BLaER1 (cell line): ENCODE measurements at regions not wholly inside any gene's neighbourhood (a gene's known extent, or its start where the extent isn't known, plus 50 kb on each side); places are given as distances from the start of the nearest gene placed in this dataset.
"Not testable (repeated sequence)": the region's sequence is repeated elsewhere in the genome, so short reads cannot be mapped to it uniquely, and the experiment has no call there.

Experiments used
- H3K27ac ChIP-seq: shearing (Covaris generic); formaldehyde crosslinking; 2 replicates; pipeline ENCODE4 v1.8.1; 2022
- H3K27me3 ChIP-seq: shearing (Covaris generic); formaldehyde crosslinking; 2 replicates; pipeline ENCODE4 v1.8.1; 2022
- H3K36me3 ChIP-seq: shearing (Covaris generic); formaldehyde crosslinking; 2 replicates; pipeline ENCODE4 v1.8.1; 2022
- H3K4me1 ChIP-seq: shearing (Covaris generic); formaldehyde crosslinking; 2 replicates; pipeline ENCODE4 v1.8.1; 2022
- H3K4me2 ChIP-seq: shearing (Covaris generic); formaldehyde crosslinking; 2 replicates; pipeline ENCODE4 v1.8.1; 2022
- H3K4me3 ChIP-seq: shearing (Covaris generic); formaldehyde crosslinking; 2 replicates; pipeline ENCODE4 v1.8.1; 2022
- H3K9ac ChIP-seq: shearing (Covaris generic); formaldehyde crosslinking; 2 replicates; pipeline ENCODE4 v1.8.1; 2022
- H3K9me3 ChIP-seq: shearing (Covaris generic); formaldehyde crosslinking; 2 replicates; pipeline ENCODE4 v1.8.1; 2022
- H4K20me1 ChIP-seq: shearing (Covaris generic); formaldehyde crosslinking; 2 replicates; pipeline ENCODE4 v1.8.1; 2022
- Cebpa-rat ChIP-seq: shearing (Covaris generic); IDR thresholded peaks from 2 replicates; pipeline ENCODE4 v1.8.1; 2022

- not testable (repeated sequence) for H3K27ac ChIP-seq, H3K4me3 ChIP-seq, H3K4me2 ChIP-seq, H3K36me3 ChIP-seq, H3K4me1 ChIP-seq, H3K9me3 ChIP-seq, H4K20me1 ChIP-seq, H3K9ac ChIP-seq, H3K27me3 ChIP-seq
Measured at GRCh38 chr7:35945621-35946020, 144.8 kb downstream of the SEPTIN7 start.

DNA sequence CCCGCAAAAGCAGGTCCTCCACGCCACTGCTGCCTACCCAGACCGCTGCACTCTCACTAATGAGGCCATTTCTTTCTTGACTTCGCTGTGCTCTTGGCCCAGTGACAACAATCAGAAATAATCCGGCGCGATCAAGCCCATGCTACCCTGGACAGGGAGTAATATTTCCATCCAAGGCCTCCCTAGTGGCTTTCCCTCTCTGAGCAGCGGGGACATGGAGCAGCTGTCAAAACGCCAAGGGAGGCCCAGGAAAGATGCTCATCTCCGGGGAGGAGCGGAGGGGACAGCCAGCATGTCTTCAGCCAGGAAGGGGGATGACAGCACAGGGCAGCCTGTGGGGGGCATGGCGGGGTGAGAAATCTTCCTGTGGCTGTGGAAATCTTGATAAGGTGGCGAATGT lies 154.9 kb downstream of the SEPTIN7 start:
- not testable (repeated sequence) for H3K27ac ChIP-seq, H3K4me1 ChIP-seq, H3K27me3 ChIP-seq, H4K20me1 ChIP-seq, H3K9me3 ChIP-seq, H3K4me2 ChIP-seq, H3K36me3 ChIP-seq, H3K9ac ChIP-seq, H3K4me3 ChIP-seq

DNA sequence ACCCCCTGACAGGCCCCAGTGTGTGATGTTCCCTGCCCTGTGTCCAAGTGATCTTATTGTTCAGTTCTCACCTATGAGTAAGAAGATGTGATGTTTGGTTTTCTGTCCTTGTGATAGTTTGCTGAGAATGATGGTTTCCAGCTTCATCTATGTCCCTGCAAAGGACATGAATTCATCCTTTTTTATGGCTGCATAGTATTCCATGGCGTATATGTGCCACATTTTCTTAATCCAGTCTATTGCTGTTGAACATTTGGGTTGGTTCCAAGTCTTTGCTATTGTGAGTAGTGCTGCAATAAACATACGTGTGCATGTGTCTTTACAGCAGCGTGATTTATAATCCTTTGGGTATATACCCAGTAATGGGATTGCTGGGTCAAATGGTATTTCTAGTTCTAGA lies 156.1 kb downstream of the SEPTIN7 start:
- not testable (repeated sequence) for H3K4me2 ChIP-seq, H3K4me3 ChIP-seq, H3K9ac ChIP-seq, H4K20me1 ChIP-seq, H3K27me3 ChIP-seq, H3K36me3 ChIP-seq, H3K27ac ChIP-seq, H3K9me3 ChIP-seq, H3K4me1 ChIP-seq

DNA sequence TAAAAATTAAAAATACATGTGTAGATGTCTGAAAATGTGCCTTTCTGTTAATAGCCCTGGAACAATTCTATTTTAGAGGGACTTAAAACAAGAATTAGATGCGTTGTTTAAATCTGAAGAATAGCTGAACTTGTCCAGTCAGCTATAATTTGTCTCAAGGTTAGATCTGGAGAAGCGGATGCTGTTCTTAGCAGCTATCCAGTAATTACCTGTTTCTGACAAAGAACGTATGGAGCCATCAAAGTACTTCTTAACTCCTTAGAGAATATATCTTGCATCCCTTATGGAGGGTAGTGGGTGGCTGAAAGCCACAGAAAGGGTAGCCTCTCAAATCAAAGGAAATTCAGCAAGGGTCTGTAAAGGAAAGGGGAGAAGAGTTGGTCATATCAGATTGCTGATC lies 160.4 kb downstream of the SEPTIN7 start:
- H3K27ac ChIP-seq, H3K4me3 ChIP-seq, H3K4me1 ChIP-seq, H3K9me3 ChIP-seq, H3K9ac ChIP-seq, H3K4me2 ChIP-seq, H3K27me3 ChIP-seq, H4K20me1 ChIP-seq, H3K36me3 ChIP-seq: not testable (repeated sequence)

DNA sequence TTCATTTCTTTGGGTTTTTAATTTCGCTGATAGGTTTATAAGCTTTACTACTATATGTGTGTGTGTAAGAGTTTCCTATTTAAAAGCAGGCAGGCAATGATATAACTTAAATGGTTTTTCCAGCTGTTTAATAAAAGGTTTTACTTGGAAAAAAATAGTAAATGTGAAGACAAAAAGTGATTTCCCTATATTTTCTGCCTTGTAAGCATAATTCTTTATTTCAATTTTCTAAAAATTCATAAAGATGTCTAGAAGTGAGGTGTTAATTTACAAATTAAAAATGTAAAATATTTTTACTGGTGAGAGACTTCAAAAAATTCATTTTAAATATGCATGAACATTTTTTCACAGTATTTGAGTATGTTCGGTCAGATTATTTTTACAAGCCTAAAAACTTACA lies 161.8 kb downstream of the SEPTIN7 start:
- H3K4me2 ChIP-seq, H3K27me3 ChIP-seq, H3K27ac ChIP-seq, H3K4me1 ChIP-seq, H3K36me3 ChIP-seq, H3K9me3 ChIP-seq, H3K9ac ChIP-seq, H3K4me3 ChIP-seq, H4K20me1 ChIP-seq: not testable (repeated sequence)

DNA sequence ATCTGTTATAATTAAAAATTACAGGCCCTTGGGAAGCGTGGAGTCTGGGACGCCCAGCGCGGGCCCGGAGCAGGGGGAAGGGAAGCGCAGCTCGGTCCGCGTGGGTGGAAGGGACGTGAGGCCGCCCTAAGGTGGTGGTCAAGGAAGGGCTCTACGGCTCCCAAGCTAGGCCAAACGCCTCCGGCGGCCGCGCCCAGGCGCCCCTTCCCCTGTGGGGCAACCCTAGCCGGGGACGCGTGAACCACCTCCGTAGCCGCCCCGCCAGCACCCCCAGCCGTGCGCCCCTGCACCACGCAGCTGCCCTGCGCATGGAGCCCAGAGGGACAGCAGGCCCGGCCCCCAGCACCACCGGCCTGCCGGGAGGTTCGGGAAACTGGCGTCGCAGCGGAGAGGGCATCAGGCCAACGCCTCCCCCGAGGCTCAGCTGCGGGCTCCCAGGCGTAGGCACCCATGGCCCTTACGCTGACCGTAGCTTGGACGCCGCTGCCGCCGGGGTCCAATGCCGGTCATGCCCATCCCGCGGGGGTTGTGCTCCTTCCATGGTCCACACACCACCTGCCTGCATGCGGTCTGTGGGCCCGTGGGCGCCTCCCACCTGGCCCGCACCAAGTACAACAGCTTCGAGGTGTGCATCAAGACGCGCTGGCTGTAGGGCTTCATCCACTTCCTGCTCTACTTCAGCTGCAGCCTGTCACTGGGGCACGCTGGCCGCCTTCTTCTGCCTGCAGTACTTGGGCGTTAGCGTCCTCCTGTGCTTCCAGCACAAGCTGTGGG lies 166.7 kb downstream of the SEPTIN7 start:
- no peak for TF ChIP-seq Cebpa-rat

GRCh38 chr7:35968140-35968940 lies 167.5 kb downstream of the SEPTIN7 start:
- H3K9ac ChIP-seq: no peak overlapping the region
- H3K9me3 ChIP-seq: peaks cover 17% of the 10 kb centered on the region; the same call in 1 of the 2 replicates
- no peaks in the 10 kb centered on the region for H4K20me1 ChIP-seq
- H3K4me3 ChIP-seq: no peak overlapping the region
- no peak overlapping the region for H3K27ac ChIP-seq
- H3K27me3 ChIP-seq: peaks cover 15% of the 10 kb centered on the region
- TF ChIP-seq Cebpa-rat: no peak
- H3K4me1 ChIP-seq: no peaks in the 10 kb centered on the region
- H3K36me3 ChIP-seq: no peaks in the 10 kb centered on the region
- H3K4me2 ChIP-seq: no peak overlapping the region

More for the DNA sequence above, 166.7 kb downstream of the SEPTIN7 start:
- H3K9ac ChIP-seq: no peak overlapping the region
- no peak overlapping the region for H3K4me2 ChIP-seq
- H3K27me3 ChIP-seq: peaks cover 15% of the 10 kb centered on the region
- H3K9me3 ChIP-seq: peaks cover 17% of the 10 kb centered on the region; the same call in 1 of the 2 replicates
- H3K27ac ChIP-seq: no peak overlapping the region
- no peaks in the 10 kb centered on the region for H4K20me1 ChIP-seq
- H3K36me3 ChIP-seq: no peaks in the 10 kb centered on the region
- no peak overlapping the region for H3K4me3 ChIP-seq
- no peaks in the 10 kb centered on the region for H3K4me1 ChIP-seq

GRCh38 chr7:35969066-35969465 lies 168.2 kb downstream of the SEPTIN7 start:
- H3K36me3 ChIP-seq: no peaks in the 10 kb centered on the region
- H3K4me1 ChIP-seq: no peaks in the 10 kb centered on the region
- H3K27me3 ChIP-seq: peaks cover 15% of the 10 kb centered on the region
- no peak overlapping the region for H3K9ac ChIP-seq
- H4K20me1 ChIP-seq: no peaks in the 10 kb centered on the region
- H3K4me2 ChIP-seq: no peak overlapping the region
- H3K27ac ChIP-seq: no peak overlapping the region
- TF ChIP-seq Cebpa-rat: no peak
- no peak overlapping the region for H3K4me3 ChIP-seq
- H3K9me3 ChIP-seq: peaks cover 17% of the 10 kb centered on the region; the same call in 1 of the 2 replicates

DNA sequence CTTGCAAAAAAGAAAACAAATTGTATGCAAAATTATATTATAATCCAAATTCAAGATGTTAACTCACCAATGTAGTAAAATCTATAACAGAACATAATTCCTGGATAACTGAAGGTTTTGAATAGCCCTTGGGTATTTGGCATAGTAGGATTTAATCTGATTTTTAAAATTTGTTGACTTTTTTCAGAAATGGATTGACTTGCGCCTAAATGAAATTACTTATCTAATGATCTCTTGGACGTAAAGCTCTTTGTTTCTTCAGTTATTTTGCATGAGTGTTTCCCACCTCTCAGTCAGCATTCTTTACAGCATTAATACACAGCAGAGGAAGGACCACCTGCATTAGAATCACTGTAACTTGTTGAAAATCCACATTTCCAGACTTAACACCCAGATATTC lies 169.6 kb downstream of the SEPTIN7 start:
- Histone ChIP-seq H3K4me1 (no peaks in the 10 kb centered on the region), H3K9me3 (peaks cover 17% of the 10 kb centered on the region; the same call in 1 of the 2 replicates), H3K27ac (no peak overlapping the region), H3K4me2 (no peak overlapping the region), H3K36me3 (no peaks in the 10 kb centered on the region), H3K27me3 (peaks cover 15% of the 10 kb centered on the region), H4K20me1 (no peaks in the 10 kb centered on the region), H3K4me3 (no peak overlapping the region), H3K9ac (no peak overlapping the region)
- no peak for TF ChIP-seq Cebpa-rat

- Histone ChIP-seq H3K27me3 (peaks cover 15% of the 10 kb centered on the region), H3K36me3 (no peaks in the 10 kb centered on the region), H3K4me1 (no peaks in the 10 kb centered on the region), H3K27ac (no peak overlapping the region), H3K4me3 (no peak overlapping the region), H4K20me1 (no peaks in the 10 kb centered on the region), H3K4me2 (no peak overlapping the region), H3K9ac (no peak overlapping the region), H3K9me3 (peaks cover 17% of the 10 kb centered on the region; the same call in 1 of the 2 replicates)
- TF ChIP-seq Cebpa-rat: no peak
Measured at GRCh38 chr7:35971133-35971891, 170.5 kb downstream of the SEPTIN7 start.
